Prostate gland (tissue), 2 donors: ENCODE measurements at regions not wholly inside any gene's neighbourhood (a gene's known extent, or its start where the extent isn't known, plus 50 kb on each side); places are given as distances from the start of the nearest gene placed in this dataset.
A peak's percentile ranks its signal among the peaks of the same experiment; 100 is the strongest.

Experiments
- DNase-seq: peaks from one replicate; pipeline ENCODE4 v3.0.0-alpha.2; 2019; ENCODE audit warnings: low spot score
- H3K27ac ChIP-seq, 2 donors: fragments of 200-600 bp; sonication (generic); 2 replicates each; pipeline ENCODE4 v1.5.1; 2017 to 2019
- H3K27me3 ChIP-seq: fragments of 200-600 bp; sonication (generic); replicated peaks from 2 replicates; pipeline ENCODE4 v1.5.1; 2019; ENCODE audit not compliant: insufficient read depth
- H3K36me3 ChIP-seq, 2 donors: fragments of 200-600 bp; sonication (generic); 1 replicate in 1 of 2; 2 replicates in 1 of 2; pipeline versions ENCODE4 v1.5.1 to v1.8.1; 2017 to 2019
- H3K4me1 ChIP-seq: fragments of 200-600 bp; sonication (generic); replicated peaks from 2 replicates; pipeline ENCODE4 v1.5.1; 2019
- H3K4me3 ChIP-seq, 2 donors: fragments of 200-600 bp; sonication (generic); 2 replicates each; pipeline ENCODE4 v1.5.1; 2017 to 2019
- H3K9me3 ChIP-seq: fragments of 200-600 bp; sonication (generic); 2 replicates; pipeline ENCODE4 v1.5.1; 2017
- POLR2A ChIP-seq: fragments of 450-650 bp; IDR thresholded peaks from one replicate; pipeline ENCODE4 v1.6.1; 2016; ENCODE audit warnings: antibody characterized with exemption, mild to moderate bottlenecking
- POLR2AphosphoS5 ChIP-seq: sonication (generic); formaldehyde crosslinking; IDR thresholded peaks from one replicate; pipeline ENCODE4 v1.6.1; 2017; ENCODE audit warnings: antibody characterized with exemption
- WGBS: methylation state at CpG from one replicate; pipeline ENCODE4 v1.1.5; 2018; 5-methylcytosine and 5-hydroxymethylcytosine counted together
- intact Hi-C: fragments of 100-400 bp; cut with DNase I; formaldehyde crosslinking; loops from one replicate; pipeline ENCODE4 v1.14.2; 2022
- TF ChIP-seq, protein P1 (sequence below), 4 experiments: fragments of 200-600 bp in 2 of 4; fragments of 450-650 bp in 2 of 4; sonication (generic) in 2 of 4; IDR thresholded peaks; 1 replicate in 3 of 4; 2 replicates in 1 of 4; pipeline ENCODE4 v1.5.1; 2016 to 2019; ENCODE audit warnings: antibody characterized with exemption in 4 of 4, mild to moderate bottlenecking in 2 of 4, moderate library complexity in 2 of 4

DNA sequence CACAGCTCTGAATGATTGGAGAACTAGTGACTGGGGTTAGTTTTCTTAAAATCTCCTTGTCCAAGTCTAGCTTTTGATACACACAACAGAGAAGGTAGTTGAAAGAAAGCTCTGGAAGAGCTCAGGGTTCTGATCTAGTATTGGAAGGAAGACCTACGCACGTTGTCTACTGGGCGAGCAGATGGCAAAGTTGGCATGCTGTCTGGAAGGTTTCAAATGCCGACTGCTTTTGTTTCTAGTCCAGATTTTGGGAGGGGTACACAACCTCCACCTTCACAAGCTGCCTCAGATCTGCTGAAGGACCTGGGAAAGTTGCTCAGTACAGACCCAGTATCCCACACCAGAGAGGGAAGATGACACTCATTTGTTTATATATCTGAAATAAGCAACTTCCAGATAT lies 507.3 kb downstream of the RNF144A start:
- WGBS: 63% methylated on average over 4 of the region's 4 CpGs
- H3K27me3 ChIP-seq: no peaks in the 10 kb centered on the region
- no peaks in the 10 kb centered on the region for H3K4me1 ChIP-seq
- TF ChIP-seq, protein P1, sequence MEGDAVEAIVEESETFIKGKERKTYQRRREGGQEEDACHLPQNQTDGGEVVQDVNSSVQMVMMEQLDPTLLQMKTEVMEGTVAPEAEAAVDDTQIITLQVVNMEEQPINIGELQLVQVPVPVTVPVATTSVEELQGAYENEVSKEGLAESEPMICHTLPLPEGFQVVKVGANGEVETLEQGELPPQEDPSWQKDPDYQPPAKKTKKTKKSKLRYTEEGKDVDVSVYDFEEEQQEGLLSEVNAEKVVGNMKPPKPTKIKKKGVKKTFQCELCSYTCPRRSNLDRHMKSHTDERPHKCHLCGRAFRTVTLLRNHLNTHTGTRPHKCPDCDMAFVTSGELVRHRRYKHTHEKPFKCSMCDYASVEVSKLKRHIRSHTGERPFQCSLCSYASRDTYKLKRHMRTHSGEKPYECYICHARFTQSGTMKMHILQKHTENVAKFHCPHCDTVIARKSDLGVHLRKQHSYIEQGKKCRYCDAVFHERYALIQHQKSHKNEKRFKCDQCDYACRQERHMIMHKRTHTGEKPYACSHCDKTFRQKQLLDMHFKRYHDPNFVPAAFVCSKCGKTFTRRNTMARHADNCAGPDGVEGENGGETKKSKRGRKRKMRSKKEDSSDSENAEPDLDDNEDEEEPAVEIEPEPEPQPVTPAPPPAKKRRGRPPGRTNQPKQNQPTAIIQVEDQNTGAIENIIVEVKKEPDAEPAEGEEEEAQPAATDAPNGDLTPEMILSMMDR (IDR thresholded peaks at IDR 0.05): no peak
- TF ChIP-seq POLR2A (no peak), POLR2AphosphoS5 (no peak)
- no peak for DNase-seq
- H3K36me3 ChIP-seq: no peaks in the 10 kb centered on the region
- no peak overlapping the region for H3K4me3 ChIP-seq
- intact Hi-C loops: loop anchor here (10.0 kb wide), 1 partner anchor 300 kb away; no protein-coding TSS in a partner anchor
- H3K9me3 ChIP-seq: no peaks in the 10 kb centered on the region
- no peak overlapping the region for H3K27ac ChIP-seq

- no peaks in the 10 kb centered on the region for H3K27me3 ChIP-seq
- 52% methylated on average over 8 of the region's 8 CpGs for WGBS
These were observed 510.3 kb downstream of the RNF144A start for GRCh38 chr2:7427293-7428060.

GRCh38 chr2:7428454-7429204 lies 511.4 kb downstream of the RNF144A start:
- 91% methylated on average over 15 of the region's 15 CpGs for WGBS
- Histone ChIP-seq H3K4me1 (no peaks in the 10 kb centered on the region), H3K36me3 (no peaks in the 10 kb centered on the region), H3K4me3 (no peak overlapping the region), H3K27me3 (no peaks in the 10 kb centered on the region), H3K27ac (no peak overlapping the region), H3K9me3 (no peaks in the 10 kb centered on the region)
- DNase-seq: no peak
- intact Hi-C loops: loop anchor here (2.0 to 10.0 kb wide), 2 partner anchors 304 to 1258 kb away; no protein-coding TSS in a partner anchor
- TF ChIP-seq, protein P1 (IDR thresholded peaks at IDR 0.05): no peak
- TF ChIP-seq POLR2A (no peak), POLR2AphosphoS5 (no peak)

More at GRCh38 chr2:7427293-7428060, 510.3 kb downstream of the RNF144A start:
- Histone ChIP-seq H3K4me3 (no peak overlapping the region), H3K27ac (no peak overlapping the region), H3K9me3 (no peaks in the 10 kb centered on the region), H3K4me1 (no peaks in the 10 kb centered on the region), H3K36me3 (no peaks in the 10 kb centered on the region)
- intact Hi-C loops: loop anchor here (2.0 to 10.0 kb wide), 2 partner anchors 303 to 1259 kb away; no protein-coding TSS in a partner anchor
- TF ChIP-seq, protein P1 (IDR thresholded peaks at IDR 0.05): peak; percentile 43 to 73 (median 66)
- TF ChIP-seq POLR2A (no peak), POLR2AphosphoS5 (peak; percentile 6)
- DNase-seq: no peak

GRCh38 chr2:7429733-7430132 lies 512.5 kb downstream of the RNF144A start:
- DNase-seq: no peak
- Histone ChIP-seq H3K4me1 (no peaks in the 10 kb centered on the region), H3K27ac (no peak overlapping the region), H3K9me3 (no peaks in the 10 kb centered on the region), H3K36me3 (no peaks in the 10 kb centered on the region), H3K4me3 (no peak overlapping the region), H3K27me3 (no peaks in the 10 kb centered on the region)
- TF ChIP-seq, protein P1 (IDR thresholded peaks at IDR 0.05): no peak
- TF ChIP-seq POLR2A (no peak), POLR2AphosphoS5 (no peak)
- intact Hi-C loops: loop anchor here (2.0 to 10.0 kb wide), 3 partner anchors 305 to 1335 kb away; no protein-coding TSS in a partner anchor
- WGBS: 94% methylated on average over 4 of the region's 4 CpGs
